ENCODE measurements at regions not wholly inside any gene's neighbourhood (a gene's known extent, or its start where the extent isn't known, plus 50 kb on each side); places are given as distances from the start of the nearest gene placed in this dataset.

DNA sequence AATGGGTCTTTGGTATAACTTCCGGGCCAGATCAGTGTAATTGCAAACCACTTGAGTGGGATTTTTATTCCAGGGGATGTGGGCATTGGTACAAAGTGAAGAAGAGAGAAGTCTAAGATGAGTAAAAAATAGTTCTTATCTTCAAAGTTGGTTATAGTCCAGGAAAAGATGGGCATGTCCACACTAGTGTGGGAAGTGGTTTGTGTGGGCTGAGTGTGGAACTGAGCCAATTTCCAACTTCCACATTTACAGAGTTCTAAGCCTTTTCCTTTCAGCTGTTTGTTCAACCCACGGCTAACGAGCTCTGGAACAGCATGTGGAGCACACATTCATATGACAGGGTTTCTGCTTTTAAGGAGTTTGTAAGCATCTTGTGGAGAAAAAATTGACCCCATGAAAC is 72.3 kb upstream of the IFNGR1 start:
- Histone ChIP-seq H3K4me1 (peaks cover 0 to 22% (median 3%) of the 10 kb centered on the region in 9 donors), H3K9me3 (peaks cover 0 to 6% (median 0%) of the 10 kb centered on the region in 11 donors), H3K36me3 (no peaks in the 10 kb centered on the region), H3K27ac (no peak overlapping the region), H3K4me3 (no peak overlapping the region), H3K27me3 (no peaks in the 10 kb centered on the region)
- 47 to 59% methylated on average over 3 of the region's 3 CpGs for WGBS, 2 donors
- DNase-seq (peak in 1 of 2 donors; percentile 59), ATAC-seq (peak in 7 of 8 donors; percentile 75 to 87 (median 81))
- TF ChIP-seq, protein P1, sequence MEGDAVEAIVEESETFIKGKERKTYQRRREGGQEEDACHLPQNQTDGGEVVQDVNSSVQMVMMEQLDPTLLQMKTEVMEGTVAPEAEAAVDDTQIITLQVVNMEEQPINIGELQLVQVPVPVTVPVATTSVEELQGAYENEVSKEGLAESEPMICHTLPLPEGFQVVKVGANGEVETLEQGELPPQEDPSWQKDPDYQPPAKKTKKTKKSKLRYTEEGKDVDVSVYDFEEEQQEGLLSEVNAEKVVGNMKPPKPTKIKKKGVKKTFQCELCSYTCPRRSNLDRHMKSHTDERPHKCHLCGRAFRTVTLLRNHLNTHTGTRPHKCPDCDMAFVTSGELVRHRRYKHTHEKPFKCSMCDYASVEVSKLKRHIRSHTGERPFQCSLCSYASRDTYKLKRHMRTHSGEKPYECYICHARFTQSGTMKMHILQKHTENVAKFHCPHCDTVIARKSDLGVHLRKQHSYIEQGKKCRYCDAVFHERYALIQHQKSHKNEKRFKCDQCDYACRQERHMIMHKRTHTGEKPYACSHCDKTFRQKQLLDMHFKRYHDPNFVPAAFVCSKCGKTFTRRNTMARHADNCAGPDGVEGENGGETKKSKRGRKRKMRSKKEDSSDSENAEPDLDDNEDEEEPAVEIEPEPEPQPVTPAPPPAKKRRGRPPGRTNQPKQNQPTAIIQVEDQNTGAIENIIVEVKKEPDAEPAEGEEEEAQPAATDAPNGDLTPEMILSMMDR (IDR thresholded peaks at IDR 0.05), result no peak
- intact Hi-C loops (cut with DNase I), result loop anchor here in 1 of 10 donors (10.0 kb wide), 1 partner anchor 343 kb away; no protein-coding TSS in a partner anchor

DNA sequence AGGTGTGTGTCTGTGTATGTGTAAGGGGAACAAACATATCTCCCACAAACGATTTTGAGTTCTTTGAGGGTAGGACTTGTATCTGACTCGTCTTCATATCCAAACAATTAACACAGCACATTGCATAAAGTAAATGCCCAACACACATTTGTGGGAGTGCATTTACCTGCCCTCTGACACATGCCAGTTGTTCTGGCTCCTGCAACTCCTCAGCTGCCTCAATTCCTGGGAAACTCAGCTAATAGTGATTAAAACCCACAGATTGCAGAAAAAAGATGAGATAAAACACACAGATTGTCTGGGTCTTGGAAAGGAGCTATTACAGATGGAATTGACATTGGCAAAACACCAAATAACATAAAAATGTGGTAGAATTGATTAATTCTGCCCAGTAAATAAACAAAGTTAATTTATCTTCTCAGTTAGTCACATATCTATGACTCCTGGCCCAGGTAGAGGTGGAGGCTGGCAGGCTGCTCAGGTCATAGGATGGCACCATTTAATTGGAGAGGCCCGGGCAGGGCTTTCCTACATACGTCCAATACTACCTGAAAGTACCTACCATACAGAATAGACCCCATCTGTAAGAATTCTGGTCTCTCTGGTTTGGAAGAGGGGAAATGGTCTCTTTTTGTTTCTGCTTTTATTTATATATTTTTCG is 71.5 kb upstream of the IFNGR1 start:
- no peak for ATAC-seq
- WGBS, 2 donors, result 75 to 79% methylated on average over 5 of the region's 5 CpGs
- intact Hi-C loops (cut with DNase I), result loop anchor here in 1 of 10 donors (10.0 kb wide), 1 partner anchor 344 kb away; no protein-coding TSS in a partner anchor

DNA sequence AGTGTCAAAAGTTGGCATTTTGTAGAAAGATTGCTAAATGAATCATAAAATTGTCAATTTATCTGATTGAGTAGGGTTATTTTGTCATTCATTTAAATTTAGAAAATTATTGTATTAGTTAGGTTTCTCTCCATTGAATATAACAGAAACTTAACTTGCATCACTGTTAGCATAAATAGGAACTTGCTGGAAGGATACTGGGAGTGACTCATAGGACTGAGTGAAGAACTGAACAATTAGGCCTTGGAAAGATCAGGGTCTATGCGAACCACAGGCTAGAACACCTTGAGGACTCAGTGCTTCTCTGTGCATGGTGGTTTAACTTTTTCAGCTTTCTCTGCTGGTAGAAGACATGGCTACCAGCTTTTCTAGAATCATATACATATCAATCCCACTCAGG is 67.7 kb upstream of the IFNGR1 start:
- peaks cover 0 to 18% (median 2%) of the 10 kb centered on the region in 9 donors for H3K4me1 ChIP-seq
- H3K27me3 ChIP-seq, result no peaks in the 10 kb centered on the region
- 82 to 87% methylated on average over 1 of the region's 1 CpG for WGBS, 2 donors
- no peaks in the 10 kb centered on the region for H3K36me3 ChIP-seq
- DNase-seq (no peak), ATAC-seq (no peak)
- no peak overlapping the region for H3K27ac ChIP-seq
- no peak overlapping the region for H3K4me3 ChIP-seq
- TF ChIP-seq, protein P1 (IDR thresholded peaks at IDR 0.05), result no peak
- peaks cover 0 to 6% (median 0%) of the 10 kb centered on the region in 11 donors for H3K9me3 ChIP-seq
- intact Hi-C loops (cut with DNase I), result no loop called here

More for the DNA sequence above, 71.5 kb upstream of the IFNGR1 start:
- no peak overlapping the region for H3K27ac ChIP-seq
- no peak overlapping the region for H3K4me3 ChIP-seq
- H3K36me3 ChIP-seq, result no peaks in the 10 kb centered on the region
- DNase-seq, result no peak
- TF ChIP-seq, protein P1 (IDR thresholded peaks at IDR 0.05), result no peak
- H3K27me3 ChIP-seq, result no peaks in the 10 kb centered on the region
- H3K4me1 ChIP-seq, result peaks cover 0 to 22% (median 3%) of the 10 kb centered on the region in 9 donors
- peaks cover 0 to 6% (median 0%) of the 10 kb centered on the region in 11 donors for H3K9me3 ChIP-seq

DNA sequence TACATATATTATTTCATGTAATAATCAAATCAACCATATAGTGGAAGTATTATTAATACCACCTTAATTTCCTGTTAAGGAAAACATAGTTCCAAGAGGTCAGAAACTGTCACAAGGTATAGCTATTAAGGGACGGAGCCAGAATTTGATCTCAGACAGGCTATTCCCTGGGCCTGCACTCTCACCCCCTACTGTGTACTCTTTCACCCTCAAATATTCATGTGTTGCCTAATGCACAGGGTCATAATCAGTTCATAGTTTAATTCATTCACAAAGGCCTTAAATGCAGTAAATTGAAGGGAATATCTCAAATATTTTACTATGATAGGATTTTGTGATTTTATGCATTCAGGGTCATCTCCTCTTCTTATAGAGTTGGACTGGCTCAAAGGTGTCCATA is 67.2 kb upstream of the IFNGR1 start:
- TF ChIP-seq, protein P1 (IDR thresholded peaks at IDR 0.05), result no peak
- Histone ChIP-seq H3K4me3 (no peak overlapping the region), H3K4me1 (peaks cover 0 to 14% (median 0%) of the 10 kb centered on the region in 9 donors), H3K27me3 (no peaks in the 10 kb centered on the region), H3K36me3 (no peaks in the 10 kb centered on the region), H3K27ac (no peak overlapping the region), H3K9me3 (peaks cover 0 to 6% (median 0%) of the 10 kb centered on the region in 11 donors)
- 87 to 96% methylated on average over 1 of the region's 1 CpG for WGBS, 2 donors
- no peak for DNase-seq
- no peak for ATAC-seq
- intact Hi-C loops (cut with DNase I), result no loop called here
